Skeletal muscle tissue (tissue), 3 donors: ENCODE measurements at regions not wholly inside any gene's neighbourhood (a gene's known extent, or its start where the extent isn't known, plus 50 kb on each side); places are given as distances from the start of the nearest gene placed in this dataset.

ENCODE experiments used
- H3K27ac ChIP-seq: one replicate; pipeline ENCODE4 v1.7.0; 2013; ENCODE audit warnings: mild to moderate bottlenecking, low read depth, low read length, inconsistent platforms
- H3K27me3 ChIP-seq, 3 donors: one replicate each; pipeline ENCODE4 v1.7.0; 2013; ENCODE audit warnings: low read length in 3 of 3; ENCODE audit not compliant: control insufficient read depth in 3 of 3, insufficient read depth in 3 of 3
- H3K36me3 ChIP-seq, 3 donors: one replicate each; pipeline ENCODE4 v1.7.0; 2013; ENCODE audit warnings: low read length in 3 of 3; ENCODE audit not compliant: control insufficient read depth in 3 of 3, insufficient read depth in 3 of 3
- H3K4me1 ChIP-seq, 3 donors: one replicate each; pipeline ENCODE4 v1.7.0; 2013; ENCODE audit warnings: low read length in 3 of 3, mild to moderate bottlenecking in 3 of 3; ENCODE audit not compliant: control insufficient read depth in 3 of 3, insufficient read depth in 3 of 3
- H3K4me3 ChIP-seq, 3 donors: one replicate each; pipeline ENCODE4 v1.7.0; 2013; ENCODE audit warnings: low read length in 3 of 3
- H3K9ac ChIP-seq, 3 donors: one replicate each; pipeline ENCODE4 v1.7.0; 2013; ENCODE audit warnings: low read length in 3 of 3, mild to moderate bottlenecking in 3 of 3, moderate library complexity in 2 of 3, low read depth in 1 of 3
- H3K9me3 ChIP-seq, 3 donors: one replicate each; pipeline ENCODE4 v1.7.0; 2013; ENCODE audit warnings: low read length in 3 of 3; ENCODE audit not compliant: control insufficient read depth in 3 of 3
- donor health status: Osteomylitis.

- Histone ChIP-seq H3K27me3 (no peaks in the 10 kb centered on the region), H3K4me1 (no peaks in the 10 kb centered on the region), H3K27ac (no peak overlapping the region), H3K9me3 (no peaks in the 10 kb centered on the region), H3K4me3 (no peak overlapping the region), H3K9ac (no peak overlapping the region), H3K36me3 (no peaks in the 10 kb centered on the region)
Measured at GRCh38 chr17:71993363-71993762, 127.5 kb upstream of the SOX9 start.

GRCh38 chr17:71995590-71995989 is 125.2 kb upstream of the SOX9 start:
- no peak overlapping the region for H3K27ac ChIP-seq
- H3K36me3 ChIP-seq, result no peaks in the 10 kb centered on the region
- no peaks in the 10 kb centered on the region for H3K4me1 ChIP-seq
- no peak overlapping the region for H3K4me3 ChIP-seq
- H3K9me3 ChIP-seq, result no peaks in the 10 kb centered on the region
- H3K27me3 ChIP-seq, result no peaks in the 10 kb centered on the region
- no peak overlapping the region for H3K9ac ChIP-seq

GRCh38 chr17:72004011-72004427 is 116.8 kb upstream of the SOX9 start:
- Histone ChIP-seq H3K4me3 (no peak overlapping the region), H3K4me1 (no peaks in the 10 kb centered on the region), H3K36me3 (no peaks in the 10 kb centered on the region), H3K27me3 (no peaks in the 10 kb centered on the region), H3K9me3 (no peaks in the 10 kb centered on the region), H3K9ac (no peak overlapping the region), H3K27ac (no peak overlapping the region)

- no peaks in the 10 kb centered on the region for H3K27me3 ChIP-seq
- no peak overlapping the region for H3K9ac ChIP-seq
- no peaks in the 10 kb centered on the region for H3K9me3 ChIP-seq
- H3K27ac ChIP-seq, result no peak overlapping the region
- H3K4me1 ChIP-seq, result no peaks in the 10 kb centered on the region
- H3K4me3 ChIP-seq, result no peak overlapping the region
- H3K36me3 ChIP-seq, result no peaks in the 10 kb centered on the region
Measured at GRCh38 chr17:72004611-72005331, 116.0 kb upstream of the SOX9 start.

- Histone ChIP-seq H3K4me1 (no peaks in the 10 kb centered on the region), H3K27ac (no peak overlapping the region), H3K27me3 (no peaks in the 10 kb centered on the region), H3K4me3 (no peak overlapping the region), H3K9ac (no peak overlapping the region), H3K9me3 (no peaks in the 10 kb centered on the region), H3K36me3 (no peaks in the 10 kb centered on the region)
Measured at GRCh38 chr17:72005332-72006163, 115.3 kb upstream of the SOX9 start.

GRCh38 chr17:72008236-72008876 is 112.5 kb upstream of the SOX9 start:
- H3K4me3 ChIP-seq, result no peak overlapping the region
- H3K9me3 ChIP-seq, result no peaks in the 10 kb centered on the region
- H3K36me3 ChIP-seq, result no peaks in the 10 kb centered on the region
- no peaks in the 10 kb centered on the region for H3K4me1 ChIP-seq
- H3K27me3 ChIP-seq, result no peaks in the 10 kb centered on the region
- H3K27ac ChIP-seq, result no peak overlapping the region
- H3K9ac ChIP-seq, result no peak overlapping the region

GRCh38 chr17:72011561-72011960 is 109.3 kb upstream of the SOX9 start:
- H3K36me3 ChIP-seq, result no peaks in the 10 kb centered on the region
- no peaks in the 10 kb centered on the region for H3K9me3 ChIP-seq
- H3K4me3 ChIP-seq, result no peak overlapping the region
- no peaks in the 10 kb centered on the region for H3K27me3 ChIP-seq
- H3K9ac ChIP-seq, result no peak overlapping the region
- H3K4me1 ChIP-seq, result no peaks in the 10 kb centered on the region
- no peak overlapping the region for H3K27ac ChIP-seq

- H3K27me3 ChIP-seq, result peaks cover 0 to 4% (median 3%) of the 10 kb centered on the region in 3 donors
- H3K36me3 ChIP-seq, result no peaks in the 10 kb centered on the region
- H3K4me1 ChIP-seq, result no peaks in the 10 kb centered on the region
- no peak overlapping the region for H3K4me3 ChIP-seq
- H3K9ac ChIP-seq, result no peak overlapping the region
- no peaks in the 10 kb centered on the region for H3K9me3 ChIP-seq
- H3K27ac ChIP-seq, result no peak overlapping the region
Measured at GRCh38 chr17:72021417-72022041, 99.3 kb upstream of the SOX9 start.

- H3K27me3 ChIP-seq, result peaks cover 0 to 5% (median 3%) of the 10 kb centered on the region in 3 donors
- no peak overlapping the region for H3K4me3 ChIP-seq
- no peaks in the 10 kb centered on the region for H3K4me1 ChIP-seq
- H3K27ac ChIP-seq, result no peak overlapping the region
- H3K9me3 ChIP-seq, result no peaks in the 10 kb centered on the region
- no peak overlapping the region for H3K9ac ChIP-seq
- H3K36me3 ChIP-seq, result no peaks in the 10 kb centered on the region
Measured at GRCh38 chr17:72022328-72023275, 98.2 kb upstream of the SOX9 start.
